ENCODE measurements at regions not wholly inside any gene's neighbourhood (a gene's known extent, or its start where the extent isn't known, plus 50 kb on each side); places are given as distances from the start of the nearest gene placed in this dataset.

- no peak for TF ChIP-seq CTCF (IDR thresholded peaks at IDR 0.05)
- no peak for TF ChIP-seq POLR2A (IDR thresholded peaks at IDR 0.05)
Measured at GRCh38 chrX:10083809-10084208, 73.0 kb upstream of the CLCN4 start.

Data from lower leg skin (tissue), 3 donors.